ENCODE measurements at regions not wholly inside any gene's neighbourhood (a gene's known extent, or its start where the extent isn't known, plus 50 kb on each side); places are given as distances from the start of the nearest gene placed in this dataset.

DNA sequence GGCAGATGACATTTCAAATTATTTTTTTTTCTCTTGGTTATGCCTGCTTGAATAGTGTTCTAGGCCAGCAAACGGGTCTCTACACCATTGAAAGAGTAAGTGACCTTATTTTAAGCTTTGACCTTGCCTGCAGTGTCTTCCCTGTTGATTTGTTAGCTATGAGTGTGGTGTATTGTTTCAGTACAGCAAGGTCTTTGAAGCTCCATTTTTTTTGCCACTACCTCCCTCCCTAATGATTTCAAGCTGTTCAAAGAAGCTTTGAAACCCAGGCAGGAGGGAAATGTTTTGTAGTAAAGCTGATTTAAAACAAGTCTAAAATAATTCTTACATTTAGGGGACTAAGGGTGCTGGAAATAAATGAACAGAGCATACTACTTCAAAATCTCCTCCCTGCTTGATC lies 1249.8 kb downstream of the ROBO1 start:
- TF ChIP-seq, protein P1, sequence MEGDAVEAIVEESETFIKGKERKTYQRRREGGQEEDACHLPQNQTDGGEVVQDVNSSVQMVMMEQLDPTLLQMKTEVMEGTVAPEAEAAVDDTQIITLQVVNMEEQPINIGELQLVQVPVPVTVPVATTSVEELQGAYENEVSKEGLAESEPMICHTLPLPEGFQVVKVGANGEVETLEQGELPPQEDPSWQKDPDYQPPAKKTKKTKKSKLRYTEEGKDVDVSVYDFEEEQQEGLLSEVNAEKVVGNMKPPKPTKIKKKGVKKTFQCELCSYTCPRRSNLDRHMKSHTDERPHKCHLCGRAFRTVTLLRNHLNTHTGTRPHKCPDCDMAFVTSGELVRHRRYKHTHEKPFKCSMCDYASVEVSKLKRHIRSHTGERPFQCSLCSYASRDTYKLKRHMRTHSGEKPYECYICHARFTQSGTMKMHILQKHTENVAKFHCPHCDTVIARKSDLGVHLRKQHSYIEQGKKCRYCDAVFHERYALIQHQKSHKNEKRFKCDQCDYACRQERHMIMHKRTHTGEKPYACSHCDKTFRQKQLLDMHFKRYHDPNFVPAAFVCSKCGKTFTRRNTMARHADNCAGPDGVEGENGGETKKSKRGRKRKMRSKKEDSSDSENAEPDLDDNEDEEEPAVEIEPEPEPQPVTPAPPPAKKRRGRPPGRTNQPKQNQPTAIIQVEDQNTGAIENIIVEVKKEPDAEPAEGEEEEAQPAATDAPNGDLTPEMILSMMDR (CRISPR knock-in tag; IDR thresholded peaks at IDR 0.05) = no peak
- TF ChIP-seq JUNB (CRISPR knock-in tag; IDR thresholded peaks at IDR 0.05; ENCODE audit: borderline replicate concordance) = no peak
- no peak for TF ChIP-seq SATB2 (CRISPR knock-in tag; IDR thresholded peaks at IDR 0.05)
- TF ChIP-seq NR2C2 (CRISPR knock-in tag; IDR thresholded peaks at IDR 0.05; ENCODE audit: borderline replicate concordance) = no peak
- TF ChIP-seq RFXAP (CRISPR knock-in tag; IDR thresholded peaks at IDR 0.05; ENCODE audit: borderline replicate concordance) = no peak
